GM18507 (cell line): ENCODE measurements at regions not wholly inside any gene's neighbourhood (a gene's known extent, or its start where the extent isn't known, plus 50 kb on each side); places are given as distances from the start of the nearest gene placed in this dataset.
"Not testable (repeated sequence)": the region's sequence is repeated elsewhere in the genome, so short reads cannot be mapped to it uniquely, and the experiment has no call there.

ENCODE experiments used
- DNase-seq: peaks from one replicate; pipeline ENCODE4 v3.0.0; 2011; ENCODE audit warnings: low read depth; ENCODE audit not compliant: insufficient read length; ENCODE audit errors: extremely low spot score
- FAIRE-seq: peaks from 2 replicates; lab custom pipeline; 2011; peaks lifted over from hg19 to GRCh38; lab: Jason Lieb, UNC

GRCh38 chr2:215866606-215867005, 146.7 kb downstream of the MREG start:
- FAIRE-seq (no peak), DNase-seq (no peak)

DNA sequence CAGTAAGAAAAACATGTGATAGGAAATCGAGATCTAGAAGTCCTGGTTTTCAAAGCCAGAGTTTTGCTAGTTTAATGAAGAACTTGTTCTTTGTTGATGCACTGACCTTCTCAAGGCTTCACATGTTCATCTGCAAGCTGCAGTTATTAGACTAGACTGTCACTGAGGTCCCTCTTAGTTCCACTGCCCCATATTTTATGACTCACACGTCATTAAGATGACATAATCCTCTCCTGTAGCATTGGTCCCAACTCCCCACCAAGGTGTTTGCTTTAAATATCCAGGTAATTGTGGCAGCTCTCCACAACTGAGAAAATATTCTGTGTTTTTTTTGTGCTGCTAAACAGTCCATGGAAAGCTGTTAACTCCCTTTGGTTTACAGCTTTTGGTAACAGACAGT, 149.7 kb downstream of the MREG start:
- DNase-seq (no peak), FAIRE-seq (no peak)

DNA sequence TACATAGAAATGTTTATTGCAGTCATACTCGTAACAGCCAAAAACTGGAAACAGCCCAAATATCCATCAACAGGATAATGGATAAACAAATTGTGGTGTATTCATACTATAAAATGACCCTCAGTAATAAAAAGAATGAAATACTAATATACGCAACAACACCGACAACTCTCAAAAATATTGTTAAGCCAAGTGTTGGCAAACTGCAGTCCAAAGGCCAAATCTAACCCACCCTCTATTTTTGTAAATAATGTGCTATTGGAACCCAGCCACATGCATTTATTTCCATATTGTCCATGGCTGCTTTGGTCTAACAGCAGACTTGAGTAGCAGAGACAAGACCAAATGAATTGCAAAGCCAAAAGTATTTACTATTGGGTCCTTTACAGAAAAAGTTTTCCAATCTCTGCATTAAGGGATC, 151.0 kb downstream of the MREG start:
- FAIRE-seq: no peak
- DNase-seq: no peak

DNA sequence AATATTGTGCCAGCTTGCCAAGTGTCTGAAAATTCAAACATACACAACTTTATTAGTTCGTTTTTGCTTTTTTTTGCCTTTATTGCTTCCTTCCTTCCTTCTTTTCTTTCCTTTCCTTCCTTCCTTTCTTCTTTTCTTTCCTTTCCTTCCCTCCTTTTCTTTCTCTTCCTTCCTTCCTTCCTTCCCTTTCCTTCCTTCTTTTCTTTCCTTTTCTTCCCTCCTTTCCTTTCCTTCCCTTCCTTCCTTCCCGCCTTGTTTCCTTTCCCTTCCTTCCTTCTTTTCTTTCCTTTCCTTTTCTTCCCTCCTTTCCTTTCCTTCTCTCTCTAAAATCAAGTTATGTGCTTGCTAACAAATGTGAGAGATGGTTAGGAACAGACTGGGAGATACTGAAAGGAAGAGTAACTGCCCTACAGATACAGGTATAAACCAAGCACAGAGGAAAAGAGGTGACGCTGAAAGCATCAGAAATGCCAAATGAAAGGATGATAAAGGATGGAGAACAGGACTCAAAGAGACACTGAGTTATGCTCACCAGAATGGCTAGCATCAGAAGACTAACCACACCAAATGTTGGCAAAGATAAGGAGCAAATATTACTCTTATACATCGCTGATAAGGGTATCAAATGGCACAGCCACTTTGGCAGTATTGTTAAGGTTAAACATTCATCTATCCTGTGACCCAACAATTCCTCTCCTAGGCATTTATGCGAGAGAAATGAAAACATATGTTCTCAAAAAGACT, 151.6 kb downstream of the MREG start:
- DNase-seq (no peak), FAIRE-seq (no peak)

DNA sequence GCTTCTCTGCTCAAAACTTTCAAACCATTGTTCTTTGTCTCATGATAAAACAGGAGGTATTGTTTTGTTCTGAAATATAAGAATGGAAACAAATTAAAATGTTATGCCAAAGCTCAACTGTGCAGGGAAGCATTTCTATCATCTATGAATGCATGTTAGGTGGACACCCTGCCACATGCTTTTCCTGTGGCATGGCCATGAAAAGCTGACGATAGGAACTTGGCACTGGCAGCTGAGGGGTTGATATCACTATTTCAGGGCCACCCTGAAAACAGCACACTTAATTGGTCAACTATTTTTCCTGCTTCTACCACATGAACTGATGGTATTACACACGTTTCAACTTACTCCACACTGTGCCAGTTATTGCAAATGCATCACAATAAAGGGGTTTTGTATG, 157.3 kb downstream of the MREG start:
- no peak for DNase-seq
- no peak for FAIRE-seq

GRCh38 chr2:215855308-215855707, 158.0 kb downstream of the MREG start:
- DNase-seq, FAIRE-seq: not testable (repeated sequence)

DNA sequence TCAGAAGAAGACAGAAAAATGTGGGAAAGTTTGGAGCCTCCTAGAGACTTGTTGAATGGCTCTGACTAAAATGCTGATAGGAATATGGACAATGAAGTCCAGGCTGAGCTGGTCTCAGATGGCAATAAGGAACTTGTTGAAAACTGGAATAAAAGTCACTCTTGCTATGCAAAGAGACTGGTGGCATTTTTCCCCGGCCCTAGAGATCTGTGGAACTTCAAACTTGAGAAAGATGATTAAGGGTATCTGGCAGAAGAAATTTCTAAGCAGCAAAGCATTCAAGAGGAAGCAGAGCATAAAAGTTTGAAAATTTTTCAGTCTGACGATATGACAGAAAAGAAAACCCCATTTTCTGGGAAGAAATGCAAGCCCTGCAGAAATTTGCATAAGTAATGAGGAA, 159.3 kb downstream of the MREG start:
- no peak for DNase-seq
- FAIRE-seq: no peak

- FAIRE-seq (no peak), DNase-seq (no peak)
Measured at GRCh38 chr2:215851696-215852095, 161.7 kb downstream of the MREG start.

DNA sequence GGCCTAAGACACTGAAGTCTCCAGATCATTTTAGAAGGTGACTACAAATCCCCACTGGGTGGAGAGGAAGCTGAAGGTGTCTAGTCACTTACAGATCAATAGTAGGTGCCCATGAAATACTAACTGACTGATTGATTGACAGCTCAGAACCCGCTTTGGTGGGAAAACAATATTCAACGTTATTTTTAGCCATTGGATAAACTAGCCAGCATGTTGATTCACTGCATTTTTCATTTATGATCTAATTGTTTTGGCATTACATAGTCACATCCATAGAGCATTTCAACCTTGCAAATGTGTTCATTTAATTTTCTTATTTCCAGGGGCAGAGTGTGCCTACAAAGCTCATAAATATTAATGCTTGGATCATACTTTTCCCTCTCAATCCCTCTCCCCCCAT, 162.3 kb downstream of the MREG start:
- FAIRE-seq (no peak), DNase-seq (no peak)

DNA sequence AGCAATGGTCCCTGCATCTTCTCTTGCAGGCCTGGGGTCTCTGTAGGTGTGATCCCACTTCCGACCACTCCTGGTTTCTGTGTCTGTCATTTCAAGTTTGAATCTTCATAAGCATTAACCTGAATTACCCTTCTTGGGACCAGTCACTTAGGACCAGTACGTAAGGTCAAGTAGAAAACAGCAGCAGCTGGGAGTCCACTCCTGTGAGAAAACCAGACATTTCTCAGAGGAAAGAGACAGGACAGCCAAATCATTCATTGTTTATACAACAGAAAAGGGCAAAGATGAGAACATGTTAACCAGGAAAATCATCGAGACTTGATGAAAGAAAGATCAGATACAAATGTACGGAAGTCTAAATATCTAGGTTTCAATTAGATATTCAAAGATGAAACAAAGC, 163.0 kb downstream of the MREG start:
- DNase-seq (no peak), FAIRE-seq (no peak)

GRCh38 chr2:215849771-215850170, 163.6 kb downstream of the MREG start:
- DNase-seq (no peak), FAIRE-seq (no peak)

DNA sequence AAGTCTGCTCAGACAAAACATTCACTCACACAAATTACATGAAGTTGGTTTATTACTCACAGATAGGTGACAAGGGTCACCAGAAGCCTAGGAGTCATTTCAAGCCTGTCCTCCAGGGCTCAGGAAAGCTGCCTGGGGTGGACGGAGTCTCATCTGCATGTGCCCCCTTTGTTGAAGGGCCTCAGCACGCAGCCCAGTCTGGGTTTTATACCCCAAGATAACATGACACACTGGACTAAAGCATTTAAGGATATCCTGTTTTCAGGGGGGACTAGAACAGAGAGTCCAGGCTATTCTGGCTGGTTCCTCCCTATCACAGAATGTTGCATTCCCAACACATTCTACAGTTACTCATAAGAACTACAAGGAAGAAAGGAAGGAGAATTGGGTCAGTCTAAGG, 164.7 kb downstream of the MREG start:
- DNase-seq (no peak), FAIRE-seq (no peak)

GRCh38 chr2:215848146-215848545, 165.2 kb downstream of the MREG start:
- FAIRE-seq (no peak), DNase-seq (no peak)

DNA sequence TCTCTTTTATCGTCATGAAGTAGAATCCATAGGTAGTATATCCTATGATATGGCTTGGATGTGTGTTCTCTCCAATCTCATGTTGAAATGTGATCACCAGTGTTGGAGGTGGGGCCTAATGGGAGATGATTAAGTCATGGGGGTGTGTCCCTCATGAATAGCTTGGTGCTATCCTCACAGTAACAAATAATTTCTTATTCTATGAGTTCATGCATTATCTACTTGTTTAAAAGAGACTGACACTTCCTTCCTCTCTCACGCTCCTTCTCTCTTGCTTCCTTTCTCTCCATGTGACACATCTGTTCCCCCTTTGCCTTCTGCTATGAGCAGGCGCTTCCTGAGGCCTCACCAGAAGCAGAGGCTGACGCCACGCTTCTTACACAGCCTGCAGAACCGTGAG, 165.6 kb downstream of the MREG start:
- FAIRE-seq (no peak), DNase-seq (no peak)

GRCh38 chr2:215847056-215847455, 166.3 kb downstream of the MREG start:
- no peak for DNase-seq
- no peak for FAIRE-seq

- peak; percentile 9 for FAIRE-seq
Measured at GRCh38 chr2:215845839-215846586, 167.3 kb downstream of the MREG start.

GRCh38 chr2:215843579-215843978, 169.8 kb downstream of the MREG start:
- DNase-seq (no peak), FAIRE-seq (no peak)

More at GRCh38 chr2:215845839-215846586, 167.3 kb downstream of the MREG start:
- DNase-seq: peak; percentile 4

GRCh38 chr2:215841175-215841816, 172.1 kb downstream of the MREG start:
- no peak for DNase-seq
- no peak for FAIRE-seq

DNA sequence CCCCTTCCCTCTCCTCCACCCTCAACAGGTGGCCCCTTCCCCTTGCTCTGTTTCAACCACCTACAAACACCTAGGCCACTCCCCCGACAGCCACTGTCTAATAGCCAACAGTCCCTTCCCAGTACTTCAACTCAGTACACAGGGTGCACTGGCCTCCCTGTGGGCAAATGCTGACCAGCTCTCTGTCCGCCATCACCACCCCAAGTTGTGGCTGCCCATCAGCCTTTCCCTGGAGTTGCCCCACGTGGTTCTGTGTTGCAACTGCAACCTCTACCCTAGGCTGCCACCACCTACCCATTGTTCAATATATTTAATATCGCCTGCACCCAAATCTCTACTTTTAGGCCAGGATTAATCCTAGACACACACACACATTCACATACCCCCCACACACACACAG, 173.5 kb downstream of the MREG start:
- FAIRE-seq: no peak

DNA sequence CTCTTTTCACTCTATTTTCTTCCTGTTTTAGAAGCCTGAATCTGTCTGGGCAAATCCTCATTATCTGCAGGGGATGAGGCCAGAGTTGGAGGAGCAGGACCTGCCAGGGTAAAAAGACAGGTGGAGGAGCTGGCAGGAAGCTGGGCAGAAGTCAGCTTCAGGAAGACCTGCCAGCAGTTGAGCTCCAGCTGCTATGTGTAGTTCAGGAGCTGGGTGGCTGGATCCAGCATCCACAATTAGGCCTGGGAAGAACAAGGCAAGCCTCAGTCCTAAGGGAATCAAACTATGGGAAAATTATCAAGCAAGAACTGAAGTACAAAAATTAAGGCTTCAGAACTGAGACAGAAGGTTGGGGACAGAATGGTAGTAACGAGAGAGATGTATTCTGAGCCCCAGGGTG, 174.0 kb downstream of the MREG start:
- DNase-seq: no peak
- FAIRE-seq: no peak

More for the DNA sequence above, 173.5 kb downstream of the MREG start:
- no peak for DNase-seq

- DNase-seq (no peak), FAIRE-seq (no peak)
Measured at GRCh38 chr2:215836881-215837280, 176.5 kb downstream of the MREG start.
